NCI-H748 treated with DMSO at 0.1 percent for 48 hours (cell line): ENCODE measurements at regions not wholly inside any gene's neighbourhood (a gene's known extent, or its start where the extent isn't known, plus 50 kb on each side); places are given as distances from the start of the nearest gene placed in this dataset.
"Not testable (repeated sequence)": the region's sequence is repeated elsewhere in the genome, so short reads cannot be mapped to it uniquely, and the experiment has no call there.

Experiments used
- DNase-seq: peaks from one replicate; lab custom pipeline; 2025; lab: John Stamatoyannopoulos, UW

DNA sequence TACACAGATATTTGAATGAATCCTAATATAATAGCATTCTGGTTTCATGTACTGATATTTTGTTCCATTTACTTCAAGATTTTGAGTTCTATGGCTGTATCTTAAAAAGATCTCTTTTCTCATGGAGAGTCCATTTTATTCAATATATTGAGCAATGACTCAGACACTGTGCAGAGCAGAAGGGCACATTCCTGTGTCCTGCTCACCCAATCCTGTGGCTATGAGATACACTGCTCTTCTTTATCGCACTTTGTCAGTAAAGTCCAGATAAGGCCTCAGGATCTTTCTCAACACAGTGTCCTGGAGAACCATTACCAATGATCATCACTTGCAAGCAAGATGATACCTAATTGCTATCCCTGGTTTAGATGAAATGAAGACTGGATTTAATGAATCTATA is 155.0 kb downstream of the CYSLTR2 start:
- no peak for DNase-seq

DNA sequence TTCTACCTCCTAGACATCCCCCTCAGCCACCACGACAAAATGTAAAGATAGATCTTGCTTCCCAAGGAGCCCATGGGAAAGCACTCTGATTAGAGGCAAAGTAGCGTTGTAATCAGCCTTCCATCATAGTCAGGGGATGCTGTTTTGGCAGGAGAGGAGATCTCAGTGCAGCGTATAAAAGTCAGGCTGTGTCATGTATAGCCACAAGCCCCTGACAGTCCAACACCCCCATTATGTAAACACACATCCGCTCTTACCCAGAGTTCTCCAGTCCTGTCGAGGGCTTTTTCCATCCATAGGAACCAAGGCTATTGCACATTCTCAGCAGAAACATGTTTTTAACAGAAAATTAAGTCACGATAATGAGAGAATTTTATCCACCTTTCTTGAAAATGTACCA is 156.3 kb downstream of the CYSLTR2 start:
- no peak for DNase-seq

- DNase-seq: no peak
Measured at GRCh38 chr13:48813518-48813917, 159.8 kb downstream of the CYSLTR2 start.

DNA sequence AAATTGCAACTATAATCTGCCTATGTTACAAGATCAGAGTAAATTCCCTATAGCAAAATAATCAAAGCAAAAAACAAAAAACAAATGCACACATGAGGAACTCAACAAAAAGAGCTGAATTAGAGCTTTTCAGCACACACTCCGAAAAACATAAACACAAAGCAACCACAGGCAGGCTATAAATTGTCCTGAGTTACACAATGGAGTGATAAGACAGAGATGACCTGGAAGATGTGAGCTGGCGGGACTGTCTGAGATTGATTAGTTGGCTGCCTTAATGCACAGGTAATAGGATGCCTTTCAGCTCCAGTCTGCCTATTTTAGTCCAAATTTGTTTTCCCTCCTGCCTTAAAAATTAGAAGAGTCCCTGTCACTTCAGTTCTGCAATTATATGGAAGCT is 159.0 kb upstream of the FNDC3A start:
- no peak for DNase-seq

DNA sequence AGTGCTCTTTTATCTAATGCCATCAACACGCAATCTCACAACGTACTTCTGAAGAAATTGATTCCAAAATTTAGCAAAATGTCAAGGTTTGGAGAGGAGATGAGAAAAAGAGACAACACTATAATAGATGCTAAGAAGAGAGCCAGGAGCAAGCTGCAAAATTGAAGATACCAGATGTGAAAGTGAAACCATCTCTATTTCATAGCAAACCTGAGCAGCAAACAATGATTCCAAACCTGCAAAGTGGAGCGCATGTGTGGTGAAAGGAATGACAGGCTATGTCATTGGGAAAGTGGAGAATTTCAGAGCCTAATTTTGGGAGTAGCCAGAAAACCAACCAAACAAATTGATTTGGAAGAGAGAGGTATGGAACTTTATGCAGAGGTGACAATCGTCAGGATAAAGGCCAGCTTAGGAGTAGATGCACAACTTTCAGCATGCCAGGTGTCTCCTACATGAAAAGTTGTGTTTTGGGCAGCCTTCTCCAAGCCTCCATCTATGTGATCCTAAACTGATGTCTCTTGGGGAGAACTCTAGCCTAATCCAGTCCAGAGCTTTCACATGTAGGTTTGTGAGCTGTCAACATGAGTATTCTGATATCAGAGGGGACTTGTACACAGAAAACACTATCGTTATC is 158.4 kb upstream of the FNDC3A start:
- no peak for DNase-seq

GRCh38 chr13:48818495-48819356 is 157.0 kb upstream of the FNDC3A start:
- no peak for DNase-seq

- DNase-seq: no peak
Measured at GRCh38 chr13:48819376-48819775, 156.3 kb upstream of the FNDC3A start.

- DNase-seq: no peak
Measured at GRCh38 chr13:48819899-48820298, 155.8 kb upstream of the FNDC3A start.

DNA sequence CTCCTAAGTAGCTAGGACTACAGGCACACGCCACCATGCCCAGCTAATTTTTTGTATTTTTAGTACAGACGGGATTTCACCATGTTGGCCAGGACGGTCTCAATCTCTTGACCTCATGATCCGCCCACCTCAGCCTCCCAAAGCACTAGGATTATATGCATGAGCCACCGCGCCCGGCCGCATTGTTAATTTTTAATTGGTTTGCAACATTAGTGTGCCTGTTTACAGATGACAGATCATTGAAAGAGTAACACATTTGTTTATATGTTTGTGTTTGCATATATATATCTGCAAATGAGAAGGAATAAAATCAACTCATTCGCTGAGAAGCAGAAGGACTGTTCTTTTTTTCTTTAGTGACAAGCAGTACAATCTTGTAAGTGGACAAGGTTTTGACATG is 152.2 kb upstream of the FNDC3A start:
- DNase-seq: not testable (repeated sequence)

- DNase-seq: no peak
Measured at GRCh38 chr13:48826039-48826438, 149.7 kb upstream of the FNDC3A start.

DNA sequence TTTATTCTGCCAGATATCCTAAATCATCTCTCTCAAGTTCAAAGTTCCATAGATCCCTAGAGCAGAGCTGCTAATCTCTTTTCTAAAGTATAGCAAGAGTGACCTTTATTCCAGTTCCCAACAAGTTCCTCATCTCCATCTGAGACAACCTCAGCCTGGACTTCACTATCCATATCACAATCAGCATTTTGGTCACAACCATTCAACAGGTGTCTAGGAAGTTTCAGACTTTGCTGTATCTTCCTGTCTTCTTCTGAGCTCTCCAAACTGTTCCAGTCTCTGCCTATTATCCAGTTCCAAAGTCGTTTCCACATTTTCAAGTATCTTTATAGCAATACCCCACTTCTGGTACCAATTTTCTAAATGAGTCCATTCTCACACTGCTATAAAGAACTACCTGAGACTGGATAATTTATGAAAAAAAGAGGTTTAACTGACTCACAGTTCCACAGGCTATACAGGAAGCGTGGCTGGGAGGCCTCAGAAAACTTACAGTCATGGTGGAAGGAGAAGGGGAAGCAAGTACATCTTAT is 148.7 kb upstream of the FNDC3A start:
- not testable (repeated sequence) for DNase-seq

GRCh38 chr13:48827709-48828108 is 148.0 kb upstream of the FNDC3A start:
- DNase-seq: no peak

DNA sequence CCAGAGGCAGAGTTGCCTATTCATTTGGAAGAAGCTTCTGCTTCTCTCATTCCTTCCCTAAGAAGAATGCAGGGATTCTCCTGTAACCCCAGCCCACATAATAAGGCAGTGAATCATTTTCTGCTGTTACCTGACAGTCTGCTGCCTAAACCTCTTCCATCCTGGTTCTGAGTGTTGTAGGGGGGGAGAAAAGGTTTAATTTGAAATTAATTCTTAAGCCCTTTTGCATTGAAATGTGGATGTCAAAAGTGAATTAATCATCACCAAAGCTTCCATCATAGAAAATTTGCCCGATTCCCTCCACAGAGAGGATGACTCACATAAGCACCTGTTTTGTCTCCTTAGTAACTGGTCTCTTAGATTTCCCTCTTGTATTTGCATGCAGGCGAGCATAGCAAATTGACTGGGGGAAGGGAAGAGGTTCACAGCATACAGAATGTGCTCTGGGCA is 146.7 kb upstream of the FNDC3A start:
- DNase-seq: peak; percentile 68

GRCh38 chr13:48829536-48829935 is 146.2 kb upstream of the FNDC3A start:
- DNase-seq: no peak

DNA sequence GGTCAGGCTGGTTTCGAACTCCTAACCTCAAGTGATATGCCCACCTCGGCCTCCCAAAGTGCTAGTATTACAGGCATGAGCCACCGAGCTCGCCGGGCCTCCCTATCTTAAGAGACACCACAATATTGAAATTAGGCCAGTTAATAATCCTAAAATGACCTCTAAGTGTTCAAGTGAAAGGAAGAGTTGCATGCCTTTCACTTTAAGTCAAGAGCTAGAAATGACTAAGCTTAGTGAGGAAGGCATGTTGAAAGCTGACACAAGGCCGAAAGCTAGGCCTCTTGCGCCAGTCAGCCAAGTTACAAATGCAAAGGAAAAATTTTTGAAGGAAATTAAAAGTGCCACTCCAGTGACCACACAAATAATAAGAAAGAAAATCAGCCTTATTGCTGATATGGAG is 144.5 kb upstream of the FNDC3A start:
- no peak for DNase-seq

DNA sequence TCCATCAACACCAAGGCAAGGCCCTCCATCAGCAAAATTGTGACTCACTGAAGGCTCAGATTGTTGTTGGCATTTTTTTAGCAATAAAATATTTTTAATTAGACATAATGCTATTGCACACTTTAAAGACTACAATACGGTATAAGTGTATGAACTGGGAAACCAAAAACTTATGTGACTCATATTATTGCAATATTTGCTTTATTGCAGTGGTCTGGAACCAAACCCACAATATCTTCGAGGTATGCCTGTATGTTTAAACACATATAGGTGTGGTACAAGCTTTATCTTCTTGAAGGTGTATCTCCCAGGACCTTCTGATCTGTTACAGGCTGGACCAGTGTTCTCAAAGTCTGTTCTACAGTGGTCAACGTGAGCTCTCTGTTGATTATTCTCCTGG is 142.3 kb upstream of the FNDC3A start:
- no peak for DNase-seq

DNA sequence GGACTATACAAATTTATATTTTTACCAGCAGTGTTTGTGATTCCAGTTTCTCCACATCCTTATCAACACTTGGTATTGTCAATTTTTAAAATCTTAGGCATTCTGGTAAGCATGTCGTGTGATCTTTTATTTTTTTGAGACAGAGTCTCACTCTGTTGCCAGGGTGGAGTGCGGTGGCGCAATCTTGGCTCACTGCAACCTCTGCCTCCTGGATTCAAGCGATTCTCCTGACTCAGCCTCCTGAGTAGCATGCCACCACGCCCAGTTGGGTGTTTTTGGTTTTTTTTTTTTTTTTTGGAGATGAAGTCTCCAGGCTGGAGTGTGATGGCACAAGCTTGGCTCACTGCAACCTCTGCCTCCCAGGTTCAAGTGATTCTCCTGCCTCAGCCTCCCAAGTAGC is 140.4 kb upstream of the FNDC3A start:
- not testable (repeated sequence) for DNase-seq

DNA sequence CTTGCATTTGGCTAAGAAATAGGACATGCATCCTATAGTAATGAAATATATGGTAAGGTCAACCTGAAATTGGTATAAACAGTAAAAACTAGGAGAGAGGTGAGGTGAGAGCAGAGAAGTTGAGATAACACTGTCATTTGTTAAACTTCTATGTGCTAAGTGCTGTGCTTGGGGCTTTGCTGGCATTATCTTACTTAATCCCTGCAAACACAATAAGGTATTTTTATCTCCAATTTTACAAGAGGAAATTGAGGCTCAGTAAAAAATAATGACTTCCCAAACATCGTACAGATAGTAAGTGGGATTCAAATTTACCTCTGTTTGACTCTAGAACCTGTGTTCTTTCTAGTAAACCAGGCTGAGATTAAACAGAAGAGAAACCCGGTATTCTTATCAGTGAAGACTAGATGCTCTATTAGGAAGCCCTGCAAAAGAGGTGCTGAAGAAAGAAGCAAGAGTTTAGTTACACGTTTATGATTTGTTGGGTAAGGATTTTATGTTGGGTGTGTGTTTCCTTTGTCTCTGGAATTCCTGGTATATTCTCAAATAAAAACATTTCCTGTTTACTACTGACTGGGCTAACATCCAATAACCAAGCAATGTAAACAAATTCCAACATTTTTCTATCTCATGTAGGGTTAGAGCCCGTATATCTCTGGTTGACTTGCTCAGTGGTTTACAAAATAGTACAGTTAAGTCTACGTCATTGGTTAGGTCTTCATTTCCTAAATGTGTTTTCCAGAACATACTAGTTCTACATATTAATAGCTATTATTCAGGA is 137.3 kb upstream of the FNDC3A start:
- DNase-seq: no peak

DNA sequence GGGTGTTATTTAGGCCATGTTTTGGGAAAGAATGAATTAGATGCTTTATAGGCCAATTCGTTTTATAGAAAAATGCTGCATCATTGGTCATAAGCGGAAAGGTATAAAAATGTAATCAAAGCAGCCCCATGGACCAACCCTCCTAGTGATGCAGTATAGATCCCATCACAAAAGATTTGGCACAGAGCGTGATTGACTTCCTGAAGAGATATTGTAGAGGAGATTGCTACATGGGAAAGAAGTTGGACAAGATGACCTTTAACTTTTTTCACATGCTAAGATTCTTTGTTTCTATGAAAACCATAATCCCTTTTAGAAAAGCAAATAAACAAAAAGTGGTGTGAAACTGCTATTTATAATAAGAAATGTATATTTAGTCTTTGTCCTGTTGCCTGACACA is 136.5 kb upstream of the FNDC3A start:
- DNase-seq: no peak

GRCh38 chr13:48840366-48840765 is 135.3 kb upstream of the FNDC3A start:
- no peak for DNase-seq

DNA sequence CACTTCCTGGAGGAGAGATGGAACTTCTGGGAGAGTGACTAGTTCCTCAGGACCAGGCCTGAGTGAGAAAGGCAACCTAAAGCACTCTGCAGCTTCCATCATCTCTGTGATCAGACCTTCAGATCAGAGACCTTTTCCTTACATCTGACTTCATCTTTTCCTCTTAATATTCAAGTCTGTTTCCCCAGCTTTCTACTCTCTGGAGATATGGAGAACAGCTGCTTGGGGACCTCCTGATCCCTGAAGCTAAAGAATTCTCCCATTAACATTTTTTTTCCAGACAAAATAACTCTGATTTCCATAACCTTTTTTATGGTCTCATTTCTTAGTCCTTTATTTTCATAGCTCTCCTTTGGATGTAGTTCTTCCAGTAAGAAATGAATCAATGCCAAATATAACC is 133.4 kb upstream of the FNDC3A start:
- DNase-seq: no peak

GRCh38 chr13:48843630-48844380 is 131.9 kb upstream of the FNDC3A start:
- no peak for DNase-seq
